K562 (cell line): ENCODE measurements at regions not wholly inside any gene's neighbourhood (a gene's known extent, or its start where the extent isn't known, plus 50 kb on each side); places are given as distances from the start of the nearest gene placed in this dataset.

Experiments
- ATAC-seq: fragments of 200-7000 bp; cut with Tn5 transposase; 3 replicates; pipeline ENCODE4 v1.9.1; 2020; ENCODE audit warnings: moderate library complexity
- BruUV-seq: library from RNA; stranded (reverse); fragments of 400-500 nt; replicated peaks from 2 replicates; lab custom pipeline; 2021; lab: Mats Ljungman, UMichigan
- CTCF ChIA-PET: fragments of 300-600 bp; formaldehyde crosslinking; extraction: SDS; loops from one replicate; lab custom pipeline; 2021; ENCODE audit warnings: low intra/inter-chr PET ratio; lab: Yijun Ruan, JAX
- POLR2A ChIA-PET: fragments of 300-600, 350-650 bp; sonication (Branson Sonifier 250); formaldehyde crosslinking; extraction: SDS; loops from one replicate; lab custom pipeline; 2021; ENCODE audit warnings: antibody characterized with exemption, inconsistent platforms; lab: Yijun Ruan, JAX
- DNase-seq, 4 experiments: peaks; one replicate each; pipeline versions ENCODE4 v3.0.0 to v3.0.0-alpha.2; 2011 to 2018; ENCODE audit warnings: low spot score in 3 of 4, mixed read lengths in 3 of 4; ENCODE audit errors: extremely low read depth in 1 of 4
- FAIRE-seq: peaks from 2 replicates; lab custom pipeline; 2011; peaks lifted over from hg19 to GRCh38; lab: Jason Lieb, UNC
- H2AFZ ChIP-seq: 2 replicates; pipeline ENCODE4 v1.6.0; 2011; ENCODE audit warnings: low read depth, low read length, control low read depth, inconsistent platforms
- H3K27ac ChIP-seq: fragments of 200-600 bp; 3 replicates; pipeline ENCODE4 v1.8.0; 2011; ENCODE audit warnings: low read depth, mild to moderate bottlenecking, control low read depth, inconsistent platforms, low read length, moderate library complexity, mixed read lengths; ENCODE audit errors: extremely low read depth
- H3K27me3 ChIP-seq, 2 experiments: fragments of 300-600 bp in 1 of 2; 2 replicates in 1 of 2; 3 replicates in 1 of 2; pipeline versions ENCODE4 v1.6.0 to v1.8.0; 2011; ENCODE audit warnings: inconsistent platforms in 2 of 2, low read length in 2 of 2, mild to moderate bottlenecking in 1 of 2, mixed read lengths in 1 of 2, moderate library complexity in 1 of 2; ENCODE audit not compliant: control insufficient read depth in 2 of 2, insufficient read depth in 2 of 2
- H3K36me3 ChIP-seq: fragments of 300-600 bp; 3 replicates; pipeline ENCODE4 v1.8.0; 2011; ENCODE audit warnings: mild to moderate bottlenecking, low read length, inconsistent platforms; ENCODE audit not compliant: control insufficient read depth, insufficient read depth
- H3K4me1 ChIP-seq, 2 experiments: fragments of 200-600 bp in 1 of 2; replicated peaks in 1 of 2; 2 replicates in 1 of 2; 3 replicates in 1 of 2; pipeline versions ENCODE4 v1.5.1 to v1.8.0; 2011; ENCODE audit warnings: inconsistent platforms in 2 of 2, low read length in 2 of 2, mild to moderate bottlenecking in 1 of 2, mixed read lengths in 1 of 2, moderate library complexity in 1 of 2; ENCODE audit not compliant: control insufficient read depth in 2 of 2, insufficient read depth in 2 of 2
- H3K4me2 ChIP-seq: 2 replicates; pipeline ENCODE4 v1.6.1; 2011; ENCODE audit warnings: low read length, control low read depth, inconsistent platforms, mixed read lengths; ENCODE audit not compliant: insufficient read depth
- H3K4me3 ChIP-seq: fragments of 200-600 bp; sonication (generic), shearing (Covaris generic); 2 replicates; pipeline ENCODE4 v1.5.1; 2016; ENCODE audit warnings: control low read depth, inconsistent platforms
- H3K79me2 ChIP-seq: fragments of 200-600 bp; 3 replicates; pipeline ENCODE4 v1.8.0; 2011; ENCODE audit warnings: low read length, inconsistent platforms; ENCODE audit not compliant: control insufficient read depth, insufficient read depth
- H3K9ac ChIP-seq, 2 experiments: 2 replicates each; pipeline versions ENCODE4 v1.6.0 to v1.6.1; 2011; ENCODE audit warnings: low read depth in 2 of 2, low read length in 2 of 2, control low read depth in 1 of 2, inconsistent platforms in 1 of 2, mild to moderate bottlenecking in 1 of 2, mixed read lengths in 1 of 2; ENCODE audit not compliant: insufficient read depth in 1 of 2
- H3K9me1 ChIP-seq: one replicate; pipeline ENCODE4 v1.6.0; 2011; ENCODE audit warnings: inconsistent platforms, mild to moderate bottlenecking, low read length, moderate library complexity; ENCODE audit not compliant: control insufficient read depth, insufficient read depth
- H3K9me3 ChIP-seq: replicated peaks from 2 replicates; pipeline ENCODE4 v1.5.1; 2011; ENCODE audit warnings: low read depth, low read length, inconsistent platforms; ENCODE audit not compliant: control insufficient read depth, insufficient read depth
- H4K20me1 ChIP-seq: replicated peaks from 2 replicates; pipeline ENCODE4 v1.6.1; 2011; ENCODE audit warnings: low read length, inconsistent platforms, mixed read lengths; ENCODE audit not compliant: control insufficient read depth, insufficient read depth
- E2F3 ChIP-seq: fragments of 250-450 bp; sonication (Bioruptor Pico); IDR thresholded peaks from 2 replicates; pipeline ENCODE4 v1.4.0; 2020; ENCODE audit warnings: mild to moderate bottlenecking
- HCFC1 ChIP-seq: IDR thresholded peaks from 2 replicates; pipeline ENCODE4 v1.6.1; 2012; ENCODE audit warnings: low read depth, low read length, improper control_type of control experiment
- HMGXB4 ChIP-seq: sonication (generic); formaldehyde crosslinking; IDR thresholded peaks from 2 replicates; pipeline ENCODE4 v1.8.1; 2023; ENCODE audit warnings: mild to moderate bottlenecking, missing genetic modification reagents
- KDM4B ChIP-seq, 2 experiments: fragments of 450-650 bp in 1 of 2; sonication (generic) in 1 of 2; IDR thresholded peaks; 2 replicates each; pipeline ENCODE4 v1.6.1; 2016 to 2017; ENCODE audit warnings: borderline replicate concordance in 2 of 2, antibody characterized with exemption in 1 of 2, low read depth in 1 of 2, mild to moderate bottlenecking in 1 of 2
- LARP7 ChIP-seq: fragments of 450-650 bp; IDR thresholded peaks from 2 replicates; pipeline ENCODE4 v1.6.1; 2016
- LCOR ChIP-seq: sonication (generic); formaldehyde crosslinking; IDR thresholded peaks from 2 replicates; pipeline ENCODE4 v1.8.0; 2022; ENCODE audit warnings: mild to moderate bottlenecking, missing genetic modification reagents
- NR3C1 ChIP-seq: sonication (generic); formaldehyde crosslinking; IDR thresholded peaks from 2 replicates; pipeline ENCODE4 v1.8.1; 2022; ENCODE audit warnings: missing genetic modification reagents
- SMARCE1 ChIP-seq: fragments of 450-650 bp; IDR thresholded peaks from 2 replicates; pipeline ENCODE4 v1.7.1; 2016; ENCODE audit warnings: mild to moderate bottlenecking
- UBTF ChIP-seq, 2 experiments: IDR thresholded peaks; 2 replicates each; pipeline ENCODE4 v1.6.1; 2012; ENCODE audit warnings: improper control_type of control experiment in 2 of 2, low read depth in 2 of 2, low read length in 2 of 2, borderline replicate concordance in 1 of 2
- WGBS: fragments of 100-300 bp; shearing (Covaris generic); methylation state at CpG from one replicate; pipeline ENCODE4 v1.1.6; 2016; ENCODE audit warnings: low coverage, mixed read lengths; ENCODE audit not compliant: insufficient coverage; ENCODE audit errors: missing lambda C conversion rate; 5-methylcytosine and 5-hydroxymethylcytosine counted together
- in situ Hi-C: fragments of 300-500 bp; cut with MboI; formaldehyde crosslinking; loops from 4 replicates; pipeline ENCODE4 v1.15.0; 2018; ENCODE audit warnings: inconsistent platforms, mixed read lengths
- intact Hi-C: fragments of 100-400 bp; cut with micrococcal nuclease; formaldehyde crosslinking; loops from 2 replicates; pipeline ENCODE4 v1.14.2; 2022

DNA sequence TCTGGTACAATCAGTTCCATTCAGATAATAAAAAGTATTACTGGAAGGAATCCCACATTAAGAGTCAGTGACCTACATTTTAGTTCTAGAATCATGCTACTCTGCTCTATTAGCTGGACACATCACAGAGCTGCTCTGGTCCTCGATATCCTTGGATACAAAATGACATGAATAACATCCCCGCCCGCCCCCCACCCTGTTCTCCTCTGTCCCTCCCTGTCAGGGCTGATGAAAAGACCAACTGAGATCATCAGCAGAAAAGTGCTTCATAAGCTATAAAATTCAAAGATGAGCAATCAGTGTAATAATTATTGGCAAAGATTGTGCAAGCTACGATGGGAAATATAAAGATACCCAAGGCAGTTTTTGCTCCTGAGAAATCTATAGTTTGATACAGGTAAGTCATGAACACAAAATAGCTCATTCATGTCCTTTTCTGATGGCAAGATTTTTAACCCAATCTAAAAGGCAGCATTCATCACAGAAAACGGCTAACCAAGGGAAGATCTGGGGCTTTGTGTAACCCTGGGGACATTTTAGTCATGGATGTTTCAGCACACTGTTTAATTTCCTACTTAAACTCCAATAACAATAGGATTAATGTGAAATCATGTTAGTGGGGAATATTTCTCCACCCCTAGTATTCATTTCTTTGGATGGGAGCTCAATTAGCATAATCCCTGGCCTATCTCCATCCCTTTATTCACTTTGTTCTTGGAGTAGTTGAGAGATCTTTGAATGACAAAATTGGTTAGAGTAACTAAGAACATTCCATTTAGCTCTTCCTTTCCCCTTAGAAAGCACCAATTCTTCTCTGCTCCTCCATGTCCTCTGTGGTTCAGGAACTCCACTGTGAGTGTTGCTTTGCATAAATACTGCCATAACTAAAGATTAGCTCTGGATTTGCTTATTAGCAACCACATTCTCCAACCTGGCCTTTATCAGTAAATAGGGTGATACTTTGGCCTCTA, 459.4 kb upstream of the GRIA1 start (continued):
- TF ChIP-seq LARP7: no peak

- ATAC-seq (no peak), DNase-seq (no peak), FAIRE-seq (no peak)
- POLR2A ChIA-PET: no interaction called here
- no peaks in the 10 kb centered on the region for H3K9me1 ChIP-seq
- H3K9me3 ChIP-seq: no peaks in the 10 kb centered on the region
- H3K4me1 ChIP-seq: no peaks in the 10 kb centered on the region
- H2AFZ ChIP-seq: no peak overlapping the region
- no peaks in the 10 kb centered on the region for H3K36me3 ChIP-seq
- H3K4me2 ChIP-seq: no peak overlapping the region
- CTCF ChIA-PET: no interaction called here
- no peak for TF ChIP-seq NR3C1 (CRISPR knock-in tag)
- no peak for TF ChIP-seq HCFC1
- no peak for TF ChIP-seq E2F3
- TF ChIP-seq HMGXB4 (CRISPR knock-in tag): no peak
- TF ChIP-seq SMARCE1: no peak
- TF ChIP-seq LCOR (CRISPR knock-in tag): no peak
- no peak for TF ChIP-seq UBTF (IDR thresholded peaks at IDR 0.05; ENCODE audit: borderline replicate concordance in 1 of 2, low read depth in 2 of 2, low read length in 2 of 2)
- TF ChIP-seq KDM4B (IDR thresholded peaks at IDR 0.05; ENCODE audit: borderline replicate concordance in 2 of 2, low read depth in 1 of 2): no peak
- intact Hi-C loops: no loop called here
- H3K9ac ChIP-seq: no peak overlapping the region
- in situ Hi-C loops: no loop called here
- no peaks in the 10 kb centered on the region for H4K20me1 ChIP-seq
- H3K79me2 ChIP-seq: no peaks in the 10 kb centered on the region
- 0% methylated on average over 3 of the region's 3 CpGs for WGBS
- BruUV-seq: no TSS peak
- no peak overlapping the region for H3K4me3 ChIP-seq
- H3K27ac ChIP-seq: no peak overlapping the region
- no peaks in the 10 kb centered on the region for H3K27me3 ChIP-seq
Observed at GRCh38 chr5:153039501-153039900, 451.0 kb upstream of the GRIA1 start.
